GM23338 (cell line): ENCODE measurements at regions not wholly inside any gene's neighbourhood (a gene's known extent, or its start where the extent isn't known, plus 50 kb on each side); places are given as distances from the start of the nearest gene placed in this dataset.

Experiments
- ATAC-seq: fragments of 200-7000 bp; cut with Tn5 transposase; 3 replicates; pipeline ENCODE4 v1.9.1; 2020
- DNase-seq: peaks from one replicate; pipeline ENCODE4 v3.0.0-alpha.2; 2015; ENCODE audit warnings: low spot score
- H2AFZ ChIP-seq: fragments of 200-600 bp; sonication (generic); 2 replicates; pipeline ENCODE4 v1.8.0; 2016; ENCODE audit warnings: antibody characterized with exemption, mild to moderate bottlenecking, moderate library complexity
- H3F3A ChIP-seq: fragments of 200-600 bp; sonication (generic); replicated peaks from 2 replicates; pipeline ENCODE4 v1.8.0; 2017; ENCODE audit warnings: antibody characterized with exemption, mixed run types, low read depth
- H3K27ac ChIP-seq: fragments of 200-600 bp; sonication (generic); 2 replicates; pipeline ENCODE4 v1.6.1; 2016; ENCODE audit warnings: low read depth
- H3K27me3 ChIP-seq: fragments of 200-600 bp; sonication (generic); 2 replicates; pipeline ENCODE4 v1.8.0; 2016; ENCODE audit warnings: mild to moderate bottlenecking, mixed run types, moderate library complexity; ENCODE audit not compliant: insufficient read depth
- H3K36me3 ChIP-seq: fragments of 200-600 bp; sonication (generic); 2 replicates; pipeline ENCODE4 v1.8.0; 2016; ENCODE audit warnings: mild to moderate bottlenecking; ENCODE audit not compliant: insufficient read depth
- H3K4me1 ChIP-seq: fragments of 200-600 bp; sonication (generic); 2 replicates; pipeline ENCODE4 v1.8.0; 2016; ENCODE audit warnings: mild to moderate bottlenecking, moderate library complexity; ENCODE audit not compliant: insufficient read depth
- H3K4me2 ChIP-seq: fragments of 200-600 bp; sonication (generic); 2 replicates; pipeline ENCODE4 v1.7.1; 2017; ENCODE audit warnings: mixed run types
- H3K4me3 ChIP-seq: fragments of 200-600 bp; sonication (generic); 2 replicates; pipeline ENCODE4 v1.6.1; 2016; ENCODE audit warnings: mixed run types
- H3K79me2 ChIP-seq: fragments of 200-600 bp; sonication (generic); replicated peaks from 2 replicates; pipeline ENCODE4 v1.8.0; 2017; ENCODE audit warnings: mild to moderate bottlenecking; ENCODE audit not compliant: insufficient read depth
- H3K9me2 ChIP-seq: fragments of 200-600 bp; sonication (generic); 2 replicates; pipeline ENCODE4 v1.8.0; 2017; ENCODE audit not compliant: insufficient read depth
- H4K20me1 ChIP-seq: fragments of 200-600 bp; sonication (generic); replicated peaks from 2 replicates; pipeline ENCODE4 v1.8.0; 2017; ENCODE audit warnings: mild to moderate bottlenecking; ENCODE audit not compliant: insufficient read depth
- H3K27ac Mint-ChIP-seq: 2 replicates; pipeline ENCODE4 v1.8.0; 2020; ENCODE audit warnings: inconsistent platforms, mild to moderate bottlenecking, moderate library complexity, mixed read lengths
- H3K27me3 Mint-ChIP-seq: 3 replicates; pipeline ENCODE4 v1.8.0; 2022; ENCODE audit warnings: low read depth, mild to moderate bottlenecking, moderate library complexity, mixed read lengths, inconsistent platforms; ENCODE audit not compliant: insufficient read depth, poor library complexity
- H3K36me3 Mint-ChIP-seq: 3 replicates; pipeline ENCODE4 v1.8.0; 2021; ENCODE audit warnings: low read depth, mild to moderate bottlenecking, inconsistent platforms, moderate library complexity, mixed read lengths
- H3K4me1 Mint-ChIP-seq: 3 replicates; pipeline ENCODE4 v1.8.0; 2020; ENCODE audit warnings: mild to moderate bottlenecking, inconsistent platforms, mixed read lengths
- H3K4me3 Mint-ChIP-seq: 3 replicates; pipeline ENCODE4 v1.8.0; 2021; ENCODE audit warnings: moderate library complexity, mild to moderate bottlenecking, inconsistent platforms, mixed read lengths
- H3K9me3 Mint-ChIP-seq: 3 replicates; pipeline ENCODE4 v1.8.0; 2020; ENCODE audit warnings: moderate library complexity, mild to moderate bottlenecking, inconsistent platforms, mixed read lengths
- CREB1 ChIP-seq: fragments of 250-450 bp; sonication (Bioruptor Pico); IDR thresholded peaks from 2 replicates; pipeline ENCODE4 v1.5.0; 2020; ENCODE audit warnings: low read depth, mild to moderate bottlenecking, moderate library complexity
- CTCF ChIP-seq, 2 experiments: fragments of 200-600 bp in 1 of 2; sonication (generic) in 1 of 2; conservative IDR thresholded peaks; 2 replicates each; pipeline versions ENCODE4 v1.5.1 to v1.6.1; 2016 to 2017; ENCODE audit warnings: antibody characterized with exemption in 2 of 2, low read depth in 2 of 2, mild to moderate bottlenecking in 2 of 2, moderate library complexity in 1 of 2
- EZH2 ChIP-seq: fragments of 200-600 bp; sonication (generic); IDR thresholded peaks from one replicate; pipeline ENCODE4 v1.8.0; 2017; ENCODE audit warnings: antibody characterized with exemption, mild to moderate bottlenecking, low read depth; ENCODE audit not compliant: unreplicated experiment
- EZH2phosphoT487 ChIP-seq: fragments of 200-600 bp; sonication (generic); IDR thresholded peaks from one replicate; pipeline ENCODE4 v1.8.1; 2018; ENCODE audit warnings: antibody characterized with exemption; ENCODE audit not compliant: unreplicated experiment
- JUNB ChIP-seq: IDR thresholded peaks from one replicate; pipeline ENCODE4 v1.6.1; 2016; ENCODE audit warnings: antibody characterized with exemption; ENCODE audit not compliant: unreplicated experiment
- NANOG ChIP-seq: IDR thresholded peaks from 2 replicates; pipeline ENCODE4 v1.6.1; 2016; ENCODE audit warnings: antibody characterized with exemption, borderline replicate concordance
- POLR2AphosphoS5 ChIP-seq: IDR thresholded peaks from 2 replicates; pipeline ENCODE4 v1.6.1; 2016; ENCODE audit warnings: antibody characterized with exemption, low read depth
- STAT1 ChIP-seq: IDR thresholded peaks from one replicate; pipeline ENCODE4 v1.6.1; 2016; ENCODE audit warnings: antibody characterized with exemption; ENCODE audit not compliant: unreplicated experiment
- ZNF331 ChIP-seq: fragments of 250-450 bp; sonication (Bioruptor Pico); IDR thresholded peaks from 2 replicates; pipeline ENCODE4 v1.5.0; 2020; ENCODE audit warnings: low read depth, mild to moderate bottlenecking, moderate library complexity

- Histone ChIP-seq H4K20me1 (no peaks in the 10 kb centered on the region), H2AFZ (peak overlapping the region; percentile 0; the same call in 1 of the 2 replicates), H3K27ac (no peak overlapping the region), H3K4me1 (peaks cover 34% of the 10 kb centered on the region), H3K4me3 (no peak overlapping the region), H3F3A (no peaks in the 10 kb centered on the region), H3K79me2 (no peaks in the 10 kb centered on the region), H3K9me2 (no peaks in the 10 kb centered on the region), H3K36me3 (no peaks in the 10 kb centered on the region), H3K27me3 (no peaks in the 10 kb centered on the region), H3K4me2 (no peak overlapping the region)
- Mint-ChIP-seq H3K27me3 (peaks cover 2% of the 10 kb centered on the region), H3K4me1 (peaks cover 40% of the 10 kb centered on the region), H3K4me3 (no peak overlapping the region), H3K36me3 (peaks cover 10% of the 10 kb centered on the region; the same call in 2 of the 3 replicates), H3K27ac (no peak overlapping the region), H3K9me3 (no peaks in the 10 kb centered on the region; the same call in 2 of the 3 replicates)
- DNase-seq (peak; percentile 83), ATAC-seq (peak; percentile 88)
- TF ChIP-seq EZH2 (no peak), CTCF (conservative IDR thresholded peaks at IDR 0.05; ENCODE audit: low read depth in 2 of 2) (peak; percentile 89 to 92)
Measured at GRCh38 chr10:80924063-80924952, 386.6 kb downstream of the SH2D4B start.

GRCh38 chr10:80927419-80928078, 389.8 kb downstream of the SH2D4B start:
- Histone ChIP-seq H3F3A (no peaks in the 10 kb centered on the region), H3K4me1 (peaks cover 41% of the 10 kb centered on the region), H2AFZ (peak overlapping the region; percentile 65), H3K27me3 (no peaks in the 10 kb centered on the region), H4K20me1 (no peaks in the 10 kb centered on the region), H3K36me3 (no peaks in the 10 kb centered on the region), H3K79me2 (no peaks in the 10 kb centered on the region), H3K27ac (peak overlapping the region; percentile 33; the same call in 1 of the 2 replicates), H3K4me3 (no peak overlapping the region), H3K4me2 (peak overlapping the region; percentile 52), H3K9me2 (no peaks in the 10 kb centered on the region)
- peak; percentile 72 for ATAC-seq
- Mint-ChIP-seq H3K4me3 (no peak overlapping the region), H3K4me1 (peaks cover 33% of the 10 kb centered on the region), H3K27ac (peak overlapping the region; percentile 91), H3K27me3 (peaks cover 2% of the 10 kb centered on the region), H3K36me3 (peaks cover 6% of the 10 kb centered on the region; the same call in 1 of the 3 replicates), H3K9me3 (no peaks in the 10 kb centered on the region; the same call in 2 of the 3 replicates)
- DNase-seq, result no peak
- TF ChIP-seq POLR2AphosphoS5, result no peak
- no peak for TF ChIP-seq STAT1
- no peak for TF ChIP-seq EZH2
- TF ChIP-seq JUNB, result no peak
- TF ChIP-seq ZNF331, result no peak

- Histone ChIP-seq H3K4me1 (no peaks in the 10 kb centered on the region), H4K20me1 (no peaks in the 10 kb centered on the region), H3K79me2 (no peaks in the 10 kb centered on the region), H3F3A (no peaks in the 10 kb centered on the region), H3K4me3 (no peak overlapping the region), H3K4me2 (no peak overlapping the region), H3K9me2 (no peaks in the 10 kb centered on the region), H2AFZ (no peak overlapping the region), H3K27me3 (no peaks in the 10 kb centered on the region), H3K27ac (no peak overlapping the region), H3K36me3 (no peaks in the 10 kb centered on the region)
- DNase-seq (no peak), ATAC-seq (no peak)
- H3K27me3 Mint-ChIP-seq, result no peaks in the 10 kb centered on the region
- H3K36me3 Mint-ChIP-seq, result no peaks in the 10 kb centered on the region
- no peak overlapping the region for H3K27ac Mint-ChIP-seq
- peaks cover 3% of the 10 kb centered on the region; the same call in 1 of the 3 replicates for H3K4me1 Mint-ChIP-seq
- no peak overlapping the region for H3K4me3 Mint-ChIP-seq
- H3K9me3 Mint-ChIP-seq, result no peaks in the 10 kb centered on the region
- TF ChIP-seq CTCF (conservative IDR thresholded peaks at IDR 0.05; ENCODE audit: low read depth in 2 of 2) (no peak), POLR2AphosphoS5 (no peak), NANOG (no peak), CREB1 (CRISPR knock-in tag) (no peak), EZH2phosphoT487 (no peak)
Measured at GRCh38 chr10:80938903-80939302, 401.2 kb downstream of the SH2D4B start.
